ENCODE measurements at regions not wholly inside any gene's neighbourhood (a gene's known extent, or its start where the extent isn't known, plus 50 kb on each side); places are given as distances from the start of the nearest gene placed in this dataset.

DNA sequence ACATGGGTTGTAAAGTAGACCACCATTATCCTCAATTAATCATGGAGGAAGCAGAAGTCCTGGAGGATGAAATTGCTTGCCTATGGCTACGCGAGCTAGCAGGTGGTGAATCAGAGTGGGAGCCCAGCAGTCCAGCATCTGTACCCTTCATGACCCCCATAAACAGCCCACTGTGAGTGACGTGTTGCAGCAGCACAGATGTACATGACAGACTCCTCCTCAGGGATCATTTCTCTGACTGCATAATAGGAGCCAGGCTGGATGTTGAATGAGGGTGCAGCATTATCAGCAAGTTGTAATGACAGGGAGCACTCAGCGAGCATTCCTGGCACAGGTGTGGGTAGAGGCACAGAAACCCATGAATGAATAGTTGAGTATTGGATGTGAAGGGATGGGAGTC, 339.3 kb downstream of the MYCN start:
- H3K27me3 Mint-ChIP-seq = peaks cover 9% of the 10 kb centered on the region
- intact Hi-C loops (cut with micrococcal nuclease) = no loop called here

DNA sequence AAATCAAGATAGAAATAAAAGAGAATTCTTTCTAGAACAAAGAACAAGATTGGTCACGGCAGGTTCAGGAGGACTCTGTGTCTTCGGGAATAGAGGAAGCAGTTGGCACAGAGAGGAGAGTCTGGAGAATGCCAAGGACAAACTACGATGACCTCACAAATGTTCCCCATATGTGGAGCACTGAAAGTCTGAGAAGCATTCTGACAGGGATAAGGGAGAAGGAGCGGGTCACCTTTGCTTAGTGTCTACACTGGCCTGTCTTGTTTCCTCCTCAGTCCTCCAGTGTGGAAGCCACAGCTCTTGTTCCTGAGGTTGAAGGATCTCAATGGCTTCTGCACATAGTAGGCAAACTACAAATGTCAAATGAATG, 338.8 kb downstream of the MYCN start:
- ChIA-PET CTCF (no interaction called here), POLR2A (no interaction called here)
- WGBS (ENCODE audit: insufficient coverage) = 97% methylated on average over 4 of the region's 4 CpGs
- no peaks in the 10 kb centered on the region for H3K79me2 ChIP-seq (ENCODE audit: control insufficient read depth, insufficient read depth, low read length)
- no peak for DNase-seq
- H2AFZ ChIP-seq (ENCODE audit: insufficient read depth, low read depth, low read length, poor library complexity, severe bottlenecking) = no peak overlapping the region
- H3K36me3 ChIP-seq (replicated peaks in 1 of 2; ENCODE audit: control extremely low read depth in 1 of 2, control insufficient read depth in 1 of 2, extremely low read depth in 1 of 2, insufficient read depth in 2 of 2, low read length in 1 of 2) = no peaks in the 10 kb centered on the region
- peaks cover 0 to 3% (median 0%) of the 10 kb centered on the region in 3 donors for H3K9me3 ChIP-seq (ENCODE audit: control extremely low read depth in 1 of 3, control insufficient read depth in 2 of 3, insufficient read depth in 1 of 3, low read length in 2 of 3)
- H3K4me3 Mint-ChIP-seq = no peak overlapping the region
- peaks cover 5% of the 10 kb centered on the region for H3K27me3 Mint-ChIP-seq
- no peak overlapping the region for H3K27ac ChIP-seq (ENCODE audit: low read length in 2 of 2)
- no peak for ATAC-seq (ENCODE audit: low read depth)
- H3K27me3 ChIP-seq (replicated peaks in 1 of 4; ENCODE audit: control extremely low read depth in 1 of 4, control insufficient read depth in 3 of 4, insufficient read depth in 4 of 4, low read length in 3 of 4) = peaks cover 0 to 3% (median 0%) of the 10 kb centered on the region in 4 experiments
- no peak overlapping the region for H3K4me3 ChIP-seq (ENCODE audit: control extremely low read depth in 1 of 5, extremely low read depth in 1 of 5, insufficient read depth in 1 of 5, low read depth in 2 of 5, low read length in 4 of 5)
- no peaks in the 10 kb centered on the region for H4K20me1 ChIP-seq (ENCODE audit: control insufficient read depth, insufficient read depth, low read length, poor library complexity, severe bottlenecking)
- intact Hi-C loops (cut with micrococcal nuclease) = no loop called here
- no peak overlapping the region for H3K9ac ChIP-seq (ENCODE audit: low read length)
- no peak overlapping the region for H3K4me2 ChIP-seq (replicated peaks; ENCODE audit: low read depth, low read length, poor library complexity, severe bottlenecking)
- no peaks in the 10 kb centered on the region for H3K9me3 Mint-ChIP-seq (ENCODE audit: insufficient read depth)
- no peak for TF ChIP-seq EZH2 (IDR thresholded peaks at IDR 0.05; ENCODE audit: borderline replicate concordance, insufficient read depth, low read depth, low read length, poor library complexity, severe bottlenecking)
- no peaks in the 10 kb centered on the region for H3K4me1 Mint-ChIP-seq
- H3K4me1 ChIP-seq (ENCODE audit: control insufficient read depth in 2 of 2, insufficient read depth in 2 of 2, low read length in 2 of 2) = no peaks in the 10 kb centered on the region
- H3K27ac Mint-ChIP-seq = no peak overlapping the region

More for the DNA sequence above, 339.3 kb downstream of the MYCN start:
- Histone ChIP-seq H4K20me1 (ENCODE audit: control insufficient read depth, insufficient read depth, low read length, poor library complexity, severe bottlenecking) (no peaks in the 10 kb centered on the region), H3K4me1 (ENCODE audit: control insufficient read depth in 2 of 2, insufficient read depth in 2 of 2, low read length in 2 of 2) (no peaks in the 10 kb centered on the region), H3K79me2 (ENCODE audit: control insufficient read depth, insufficient read depth, low read length) (no peaks in the 10 kb centered on the region), H3K27me3 (replicated peaks in 1 of 4; ENCODE audit: control extremely low read depth in 1 of 4, control insufficient read depth in 3 of 4, insufficient read depth in 4 of 4, low read length in 3 of 4) (peaks cover 0 to 3% (median 0%) of the 10 kb centered on the region in 4 experiments), H3K4me3 (ENCODE audit: control extremely low read depth in 1 of 5, extremely low read depth in 1 of 5, insufficient read depth in 1 of 5, low read depth in 2 of 5, low read length in 4 of 5) (no peak overlapping the region), H2AFZ (ENCODE audit: insufficient read depth, low read depth, low read length, poor library complexity, severe bottlenecking) (no peak overlapping the region), H3K36me3 (replicated peaks in 1 of 2; ENCODE audit: control extremely low read depth in 1 of 2, control insufficient read depth in 1 of 2, extremely low read depth in 1 of 2, insufficient read depth in 2 of 2, low read length in 1 of 2) (no peaks in the 10 kb centered on the region), H3K9me3 (ENCODE audit: control extremely low read depth in 1 of 3, control insufficient read depth in 2 of 3, insufficient read depth in 1 of 3, low read length in 2 of 3) (peaks cover 0 to 3% (median 0%) of the 10 kb centered on the region in 3 donors), H3K9ac (ENCODE audit: low read length) (no peak overlapping the region), H3K4me2 (replicated peaks; ENCODE audit: low read depth, low read length, poor library complexity, severe bottlenecking) (no peak overlapping the region), H3K27ac (ENCODE audit: low read length in 2 of 2) (no peak overlapping the region)
- 95% methylated on average over 3 of the region's 4 CpGs for WGBS (ENCODE audit: insufficient coverage)
- DNase-seq (no peak), ATAC-seq (ENCODE audit: low read depth) (no peak)
- Mint-ChIP-seq H3K4me1 (no peaks in the 10 kb centered on the region), H3K9me3 (ENCODE audit: insufficient read depth) (no peaks in the 10 kb centered on the region), H3K4me3 (no peak overlapping the region), H3K27ac (no peak overlapping the region)
- CTCF ChIA-PET = no interaction called here
- no peak for TF ChIP-seq EZH2 (IDR thresholded peaks at IDR 0.05; ENCODE audit: borderline replicate concordance, insufficient read depth, low read depth, low read length, poor library complexity, severe bottlenecking)
- TF ChIP-seq, protein P1, sequence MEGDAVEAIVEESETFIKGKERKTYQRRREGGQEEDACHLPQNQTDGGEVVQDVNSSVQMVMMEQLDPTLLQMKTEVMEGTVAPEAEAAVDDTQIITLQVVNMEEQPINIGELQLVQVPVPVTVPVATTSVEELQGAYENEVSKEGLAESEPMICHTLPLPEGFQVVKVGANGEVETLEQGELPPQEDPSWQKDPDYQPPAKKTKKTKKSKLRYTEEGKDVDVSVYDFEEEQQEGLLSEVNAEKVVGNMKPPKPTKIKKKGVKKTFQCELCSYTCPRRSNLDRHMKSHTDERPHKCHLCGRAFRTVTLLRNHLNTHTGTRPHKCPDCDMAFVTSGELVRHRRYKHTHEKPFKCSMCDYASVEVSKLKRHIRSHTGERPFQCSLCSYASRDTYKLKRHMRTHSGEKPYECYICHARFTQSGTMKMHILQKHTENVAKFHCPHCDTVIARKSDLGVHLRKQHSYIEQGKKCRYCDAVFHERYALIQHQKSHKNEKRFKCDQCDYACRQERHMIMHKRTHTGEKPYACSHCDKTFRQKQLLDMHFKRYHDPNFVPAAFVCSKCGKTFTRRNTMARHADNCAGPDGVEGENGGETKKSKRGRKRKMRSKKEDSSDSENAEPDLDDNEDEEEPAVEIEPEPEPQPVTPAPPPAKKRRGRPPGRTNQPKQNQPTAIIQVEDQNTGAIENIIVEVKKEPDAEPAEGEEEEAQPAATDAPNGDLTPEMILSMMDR (IDR thresholded peaks at IDR 0.05) = no peak
- POLR2A ChIA-PET = no interaction called here

Data from B cell (primary cell).